GM12878 (cell line): ENCODE measurements at regions not wholly inside any gene's neighbourhood (a gene's known extent, or its start where the extent isn't known, plus 50 kb on each side); places are given as distances from the start of the nearest gene placed in this dataset.

Experiments
- ATAC-seq: fragments of 200-7000 bp; cut with Tn5 transposase; 3 replicates; pipeline ENCODE4 v1.9.1; 2020; ENCODE audit warnings: mild to moderate bottlenecking, moderate library complexity
- BruUV-seq: library from RNA; stranded (reverse); fragments of 400-500 nt; replicated peaks from 2 replicates; lab custom pipeline; 2021; lab: Mats Ljungman, UMichigan
- CTCF ChIA-PET: fragments of 300-600 bp; sonication (Branson Sonifier 250); formaldehyde crosslinking; extraction: SDS; loops from one replicate; lab custom pipeline; 2021; ENCODE audit warnings: inconsistent platforms; lab: Yijun Ruan, JAX
- POLR2A ChIA-PET: fragments of 350-600 bp; formaldehyde crosslinking; extraction: SDS; loops from one replicate; lab custom pipeline; 2021; ENCODE audit warnings: inconsistent platforms; lab: Charles Lee
- RAD21 ChIA-PET: fragments of 300-600 bp; sonication (Branson Sonifier 250); formaldehyde crosslinking; loops from one replicate; lab custom pipeline; 2023; ENCODE audit warnings: antibody characterized with exemption; ENCODE audit not compliant: unreplicated experiment; lab: Charles Lee
- SMC1A ChIA-PET: fragments of 300-600 bp; sonication (Branson Sonifier 250); formaldehyde crosslinking; loops from one replicate; lab custom pipeline; 2023; ENCODE audit not compliant: unreplicated experiment, uncharacterized antibody; lab: Charles Lee
- DNase-seq: peaks from one replicate; pipeline ENCODE4 v3.0.0-alpha.2; 2011; ENCODE audit warnings: low read depth, low spot score
- FAIRE-seq: peaks from 3 replicates; lab custom pipeline; 2011; peaks lifted over from hg19 to GRCh38; lab: Jason Lieb, UNC
- H2AFZ ChIP-seq: 2 replicates; pipeline ENCODE4 v1.6.0; 2011; ENCODE audit warnings: low read depth, low read length, control low read depth; ENCODE audit not compliant: control insufficient read depth
- H3K27ac ChIP-seq: 2 replicates; pipeline ENCODE4 v1.5.1; 2011; ENCODE audit warnings: control low read depth; ENCODE audit not compliant: control insufficient read depth, insufficient read depth
- H3K27me3 ChIP-seq, 2 experiments: replicated peaks in 1 of 2; 2 replicates each; pipeline versions ENCODE4 v1.6.0 to v1.6.1; 2011; ENCODE audit warnings: low read length in 1 of 2; ENCODE audit not compliant: control insufficient read depth in 2 of 2, insufficient read depth in 2 of 2
- H3K36me3 ChIP-seq, 2 experiments: 2 replicates each; pipeline ENCODE4 v1.5.1; 2011; ENCODE audit warnings: low read length in 1 of 2; ENCODE audit not compliant: control insufficient read depth in 2 of 2, insufficient read depth in 2 of 2
- H3K4me1 ChIP-seq: 2 replicates; pipeline ENCODE4 v1.6.1; 2011; ENCODE audit warnings: mild to moderate bottlenecking, low read length, moderate library complexity, mixed read lengths; ENCODE audit not compliant: control insufficient read depth, insufficient read depth
- H3K4me2 ChIP-seq: 2 replicates; pipeline ENCODE4 v1.6.0; 2011; ENCODE audit warnings: control low read depth; ENCODE audit not compliant: control insufficient read depth, insufficient read depth
- H3K4me3 ChIP-seq: fragments of 200-600 bp; sonication (generic); 2 replicates; pipeline ENCODE4 v1.5.1; 2016
- H3K79me2 ChIP-seq: 2 replicates; pipeline ENCODE4 v1.6.0; 2011; ENCODE audit warnings: low read length; ENCODE audit not compliant: control insufficient read depth, insufficient read depth
- H3K9ac ChIP-seq: 2 replicates; pipeline ENCODE4 v1.8.0; 2011; ENCODE audit warnings: low read length, control low read depth, mixed read lengths; ENCODE audit not compliant: control insufficient read depth, insufficient read depth
- H3K9me3 ChIP-seq: replicated peaks from 3 replicates; pipeline ENCODE4 v1.5.1; 2011; ENCODE audit warnings: mild to moderate bottlenecking, low read length; ENCODE audit not compliant: control insufficient read depth, insufficient read depth
- H4K20me1 ChIP-seq: 2 replicates; pipeline ENCODE4 v1.6.0; 2011; ENCODE audit not compliant: control insufficient read depth, insufficient read depth
- BCLAF1 ChIP-seq: fragments of 450-650 bp; IDR thresholded peaks from 2 replicates; pipeline ENCODE4 v1.6.1; 2017; ENCODE audit warnings: antibody characterized with exemption, mild to moderate bottlenecking, moderate library complexity
- CBFB ChIP-seq: IDR thresholded peaks from 2 replicates; pipeline ENCODE4 v1.6.1; 2016; ENCODE audit warnings: antibody characterized with exemption, low read depth
- CHD4 ChIP-seq: fragments of 200-600 bp; sonication (generic); IDR thresholded peaks from 2 replicates; pipeline ENCODE4 v1.6.1; 2016; ENCODE audit warnings: mild to moderate bottlenecking
- CREB1 ChIP-seq: IDR thresholded peaks from 2 replicates; pipeline ENCODE4 v1.6.1; 2012; ENCODE audit warnings: low read depth, mild to moderate bottlenecking, inconsistent platforms
- E2F4 ChIP-seq: IDR thresholded peaks from 2 replicates; pipeline ENCODE4 v1.6.1; 2012; ENCODE audit warnings: low read depth, low read length, improper control_type of control experiment
- JUNB ChIP-seq: IDR thresholded peaks from 2 replicates; pipeline ENCODE4 v1.6.1; 2016; ENCODE audit warnings: antibody characterized with exemption, mild to moderate bottlenecking
- NFXL1 ChIP-seq: fragments of 450-650 bp; IDR thresholded peaks from 2 replicates; pipeline ENCODE4 v1.6.1; 2017; ENCODE audit warnings: antibody characterized with exemption, mild to moderate bottlenecking, borderline replicate concordance
- NFYB ChIP-seq: IDR thresholded peaks from 2 replicates; pipeline ENCODE4 v1.6.1; 2011; ENCODE audit warnings: low read depth, mild to moderate bottlenecking, low read length, improper control_type of control experiment, moderate library complexity; ENCODE audit not compliant: insufficient read depth
- NR2C2 ChIP-seq: IDR thresholded peaks from 2 replicates; pipeline ENCODE4 v1.6.1; 2011; ENCODE audit warnings: borderline replicate concordance, low read depth; ENCODE audit not compliant: control insufficient read depth, insufficient read length
- RUNX3 ChIP-seq: IDR thresholded peaks from 2 replicates; pipeline ENCODE4 v1.6.1; 2012; ENCODE audit warnings: low read length, inconsistent platforms
- ZNF217 ChIP-seq: fragments of 450-650 bp; IDR thresholded peaks from 2 replicates; pipeline ENCODE4 v1.6.1; 2017; ENCODE audit warnings: antibody characterized with exemption, mild to moderate bottlenecking
- WGBS: methylation state at CpG from one replicate; pipeline ENCODE4 v1.1.6; 2016; ENCODE audit warnings: low lambda C conversion rate; ENCODE audit not compliant: insufficient replicate concordance, insufficient coverage; ENCODE audit errors: missing lambda C conversion rate; 5-methylcytosine and 5-hydroxymethylcytosine counted together
- in situ Hi-C: fragments of 300-500 bp; cut with MboI; formaldehyde crosslinking; loops from 9 replicates; pipeline ENCODE4 v1.14.3; 2018; ENCODE audit warnings: mixed read lengths
- intact Hi-C: fragments of 100-400 bp; cut with micrococcal nuclease; formaldehyde crosslinking; loops from one replicate; pipeline ENCODE4 v1.14.2; 2022; ENCODE audit not compliant: unreplicated experiment
- TF ChIP-seq, protein P1 (sequence below): fragments of 450-650 bp; IDR thresholded peaks from 2 replicates; pipeline ENCODE4 v1.6.1; 2018; ENCODE audit warnings: mild to moderate bottlenecking, low read depth, moderate library complexity; ENCODE audit not compliant: partially characterized antibody
- TF ChIP-seq, protein P2 (sequence below): IDR thresholded peaks from 2 replicates; pipeline ENCODE4 v1.6.1; 2011; ENCODE audit warnings: low read depth, low read length, improper control_type of control experiment, borderline replicate concordance

- TF ChIP-seq BCLAF1: no peak
Measured at GRCh38 chr7:3243680-3244079, 57.4 kb upstream of the SDK1 start (continued).

DNA sequence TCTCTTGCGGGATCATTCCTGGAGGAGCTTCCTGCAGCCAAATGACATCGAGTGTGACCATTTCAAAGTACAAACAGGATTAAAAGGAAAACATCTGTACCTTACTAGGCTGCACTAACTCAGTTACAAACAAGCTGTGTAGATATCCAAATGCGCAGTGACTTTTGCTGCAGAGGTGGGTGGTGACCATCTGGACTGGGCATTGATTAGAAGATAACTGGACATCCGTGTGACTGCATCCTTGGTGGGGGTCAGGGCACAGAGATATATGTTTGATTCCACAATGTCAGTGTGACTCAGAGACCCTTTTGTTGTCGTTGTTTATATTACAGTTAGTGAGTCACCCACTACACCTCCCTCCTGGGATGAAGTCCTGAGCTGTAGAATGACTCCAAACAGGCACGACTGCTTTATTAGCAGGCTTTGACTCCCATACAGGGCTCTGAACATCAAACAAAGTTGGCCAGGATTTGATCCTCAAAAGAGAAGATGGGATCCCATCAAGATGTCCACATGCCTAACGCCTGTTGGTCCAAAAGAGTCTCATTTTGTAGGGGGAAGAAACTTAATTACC lies 56.7 kb upstream of the SDK1 start:
- Histone ChIP-seq H3K27ac (no peak overlapping the region), H3K27me3 (no peaks in the 10 kb centered on the region), H4K20me1 (no peaks in the 10 kb centered on the region), H2AFZ (no peak overlapping the region), H3K9ac (no peak overlapping the region), H3K4me1 (no peaks in the 10 kb centered on the region), H3K9me3 (no peaks in the 10 kb centered on the region; the same call in 2 of the 3 replicates), H3K79me2 (no peaks in the 10 kb centered on the region), H3K4me2 (no peak overlapping the region), H3K4me3 (no peak overlapping the region), H3K36me3 (no peaks in the 10 kb centered on the region)
- ChIA-PET RAD21 (no interaction called here), SMC1A (no interaction called here), CTCF (interaction anchor here (1.0 kb wide), 1 partner anchor 15 kb away, joined by 4 read pairs; no protein-coding TSS in a partner anchor), POLR2A (no interaction called here)
- FAIRE-seq: no peak
- in situ Hi-C loops (no loop called here), intact Hi-C loops (no loop called here)
- DNase-seq: no peak
- WGBS: 44% methylated on average over 7 of the region's 7 CpGs
- no peak for ATAC-seq
- no TSS peak for BruUV-seq
- TF ChIP-seq CBFB (no peak), RUNX3 (no peak), E2F4 (no peak), NFXL1 (no peak), NR2C2 (no peak), JUNB (no peak), CHD4 (no peak), NFYB (no peak), CREB1 (no peak), ZNF217 (no peak)
- TF ChIP-seq, protein P1, sequence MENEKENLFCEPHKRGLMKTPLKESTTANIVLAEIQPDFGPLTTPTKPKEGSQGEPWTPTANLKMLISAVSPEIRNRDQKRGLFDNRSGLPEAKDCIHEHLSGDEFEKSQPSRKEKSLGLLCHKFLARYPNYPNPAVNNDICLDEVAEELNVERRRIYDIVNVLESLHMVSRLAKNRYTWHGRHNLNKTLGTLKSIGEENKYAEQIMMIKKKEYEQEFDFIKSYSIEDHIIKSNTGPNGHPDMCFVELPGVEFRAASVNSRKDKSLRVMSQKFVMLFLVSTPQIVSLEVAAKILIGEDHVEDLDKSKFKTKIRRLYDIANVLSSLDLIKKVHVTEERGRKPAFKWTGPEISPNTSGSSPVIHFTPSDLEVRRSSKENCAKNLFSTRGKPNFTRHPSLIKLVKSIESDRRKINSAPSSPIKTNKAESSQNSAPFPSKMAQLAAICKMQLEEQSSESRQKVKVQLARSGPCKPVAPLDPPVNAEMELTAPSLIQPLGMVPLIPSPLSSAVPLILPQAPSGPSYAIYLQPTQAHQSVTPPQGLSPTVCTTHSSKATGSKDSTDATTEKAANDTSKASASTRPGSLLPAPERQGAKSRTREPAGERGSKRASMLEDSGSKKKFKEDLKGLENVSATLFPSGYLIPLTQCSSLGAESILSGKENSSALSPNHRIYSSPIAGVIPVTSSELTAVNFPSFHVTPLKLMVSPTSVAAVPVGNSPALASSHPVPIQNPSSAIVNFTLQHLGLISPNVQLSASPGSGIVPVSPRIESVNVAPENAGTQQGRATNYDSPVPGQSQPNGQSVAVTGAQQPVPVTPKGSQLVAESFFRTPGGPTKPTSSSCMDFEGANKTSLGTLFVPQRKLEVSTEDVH: no peak
- TF ChIP-seq, protein P2, sequence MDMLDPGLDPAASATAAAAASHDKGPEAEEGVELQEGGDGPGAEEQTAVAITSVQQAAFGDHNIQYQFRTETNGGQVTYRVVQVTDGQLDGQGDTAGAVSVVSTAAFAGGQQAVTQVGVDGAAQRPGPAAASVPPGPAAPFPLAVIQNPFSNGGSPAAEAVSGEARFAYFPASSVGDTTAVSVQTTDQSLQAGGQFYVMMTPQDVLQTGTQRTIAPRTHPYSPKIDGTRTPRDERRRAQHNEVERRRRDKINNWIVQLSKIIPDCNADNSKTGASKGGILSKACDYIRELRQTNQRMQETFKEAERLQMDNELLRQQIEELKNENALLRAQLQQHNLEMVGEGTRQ: no peak
